HepG2 (cell line): ENCODE measurements at regions not wholly inside any gene's neighbourhood (a gene's known extent, or its start where the extent isn't known, plus 50 kb on each side); places are given as distances from the start of the nearest gene placed in this dataset.

Source experiments
- ATAC-seq: fragments of 200-7000 bp; cut with Tn5 transposase; 3 replicates; pipeline ENCODE4 v1.9.1; 2020; ENCODE audit warnings: mild to moderate bottlenecking, moderate library complexity
- BruUV-seq: library from RNA; stranded (reverse); fragments of 400-500 nt; replicated peaks from 2 replicates; lab custom pipeline; 2021; lab: Mats Ljungman, UMichigan
- CTCF ChIA-PET: fragments of 300-600 bp; formaldehyde crosslinking; extraction: SDS; loops from one replicate; lab custom pipeline; 2021; ENCODE audit warnings: low total read pairs, inconsistent platforms, low intra/inter-chr PET ratio; lab: Yijun Ruan, JAX
- POLR2A ChIA-PET: fragments of 350-600 bp; sonication (Branson Sonifier 250); formaldehyde crosslinking; loops from one replicate; lab custom pipeline; 2020; ENCODE audit warnings: antibody characterized with exemption, inconsistent platforms; lab: Yijun Ruan, JAX
- DNase-seq: peaks from one replicate; pipeline ENCODE4 v3.0.0-alpha.2; 2015; ENCODE audit warnings: low spot score
- FAIRE-seq: peaks from 3 replicates; lab custom pipeline; 2011; peaks lifted over from hg19 to GRCh38; lab: Jason Lieb, UNC
- H2AFZ ChIP-seq: one replicate; pipeline ENCODE4 v1.6.1; 2011; ENCODE audit warnings: low read length, inconsistent platforms
- H3K27ac ChIP-seq: fragments of 300-600 bp; 3 replicates; pipeline ENCODE4 v1.8.0; 2011; ENCODE audit warnings: mixed run types, mild to moderate bottlenecking, mixed read lengths, low read length, inconsistent platforms; ENCODE audit not compliant: insufficient read depth; ENCODE audit errors: extremely low read length
- H3K27me3 ChIP-seq, 2 experiments: fragments of 200-600 bp in 1 of 2; 2 replicates in 1 of 2; 3 replicates in 1 of 2; pipeline versions ENCODE4 v1.6.0 to v1.8.0; 2011; ENCODE audit warnings: low read length in 2 of 2, mild to moderate bottlenecking in 2 of 2, moderate library complexity in 2 of 2, inconsistent platforms in 1 of 2; ENCODE audit not compliant: insufficient read depth in 2 of 2, control insufficient read depth in 1 of 2
- H3K36me3 ChIP-seq, 2 experiments: fragments of 200-600 bp in 1 of 2; replicated peaks in 1 of 2; 2 replicates in 1 of 2; 3 replicates in 1 of 2; pipeline versions ENCODE4 v1.5.1 to v1.8.0; 2011; ENCODE audit warnings: low read length in 2 of 2, inconsistent platforms in 1 of 2; ENCODE audit not compliant: insufficient read depth in 2 of 2, control insufficient read depth in 1 of 2
- H3K4me1 ChIP-seq: 2 replicates; pipeline ENCODE4 v1.5.1; 2012; ENCODE audit warnings: low read length, inconsistent platforms; ENCODE audit not compliant: insufficient read depth
- H3K4me2 ChIP-seq: 2 replicates; pipeline ENCODE4 v1.6.0; 2011; ENCODE audit warnings: low read depth, low read length, inconsistent platforms
- H3K4me3 ChIP-seq, 3 experiments: fragments of 200-600 bp in 1 of 3; sonication (generic), shearing (Covaris generic) in 1 of 3; replicated peaks in 1 of 3; 2 replicates each; pipeline ENCODE4 v1.5.1; 2011 to 2016; ENCODE audit warnings: low read length in 3 of 3, inconsistent platforms in 2 of 3, low read depth in 2 of 3, mild to moderate bottlenecking in 2 of 3, control low read depth in 1 of 3, mixed read lengths in 1 of 3; ENCODE audit not compliant: insufficient read depth in 1 of 3
- H3K79me2 ChIP-seq: one replicate; pipeline ENCODE4 v1.6.1; 2011; ENCODE audit warnings: low read length, inconsistent platforms; ENCODE audit not compliant: insufficient read depth
- H3K9ac ChIP-seq: 2 replicates; pipeline ENCODE4 v1.6.0; 2011; ENCODE audit warnings: mild to moderate bottlenecking, low read depth, low read length, inconsistent platforms; ENCODE audit not compliant: insufficient read depth
- H3K9me3 ChIP-seq: 2 replicates; pipeline ENCODE4 v1.5.1; 2012; ENCODE audit warnings: mild to moderate bottlenecking, low read length
- H4K20me1 ChIP-seq: 2 replicates; pipeline ENCODE4 v1.6.0; 2011; ENCODE audit warnings: inconsistent platforms, mild to moderate bottlenecking, low read length, moderate library complexity; ENCODE audit not compliant: insufficient read depth
- CBX5 ChIP-seq: sonication (generic); formaldehyde crosslinking; IDR thresholded peaks from 2 replicates; pipeline ENCODE4 v1.4.0; 2020; ENCODE audit warnings: missing genetic modification reagents, borderline replicate concordance
- DMAP1 ChIP-seq: IDR thresholded peaks from 2 replicates; pipeline ENCODE4 v1.6.1; 2016
- E2F2 ChIP-seq: sonication (generic); formaldehyde crosslinking; IDR thresholded peaks from 2 replicates; pipeline ENCODE4 v1.4.0; 2020; ENCODE audit warnings: missing genetic modification reagents, borderline replicate concordance
- FOSL2 ChIP-seq: sonication (generic); formaldehyde crosslinking; IDR thresholded peaks from 2 replicates; pipeline ENCODE4 v1.4.0; 2020; ENCODE audit warnings: missing genetic modification reagents
- FOXC1 ChIP-seq: sonication (generic); formaldehyde crosslinking; IDR thresholded peaks from 2 replicates; pipeline ENCODE4 v1.8.0; 2022; ENCODE audit warnings: mild to moderate bottlenecking, missing genetic modification reagents, borderline replicate concordance
- IRF2 ChIP-seq: IDR thresholded peaks from 2 replicates; pipeline ENCODE4 v1.6.1; 2018; ENCODE audit warnings: missing genetic modification reagents, missing compliant biosample characterization
- MAFG ChIP-seq: sonication (generic); formaldehyde crosslinking; IDR thresholded peaks from 2 replicates; pipeline ENCODE4 v1.5.1; 2020; ENCODE audit warnings: mild to moderate bottlenecking, missing genetic modification reagents
- NAIF1 ChIP-seq: sonication (generic); formaldehyde crosslinking; IDR thresholded peaks from 2 replicates; pipeline ENCODE4 v1.5.0; 2020; ENCODE audit warnings: mild to moderate bottlenecking, missing genetic modification reagents, borderline replicate concordance
- NFAT5 ChIP-seq: sonication (generic); formaldehyde crosslinking; IDR thresholded peaks from 2 replicates; pipeline ENCODE4 v1.4.0; 2020; ENCODE audit warnings: missing genetic modification reagents
- RBAK ChIP-seq: sonication (generic); formaldehyde crosslinking; IDR thresholded peaks from 2 replicates; pipeline ENCODE4 v1.5.1; 2020; ENCODE audit warnings: mild to moderate bottlenecking, missing genetic modification reagents
- RFX1 ChIP-seq: fragments of 450-650 bp; IDR thresholded peaks from 2 replicates; pipeline ENCODE4 v1.6.1; 2017
- SOX5 ChIP-seq: IDR thresholded peaks from 2 replicates; pipeline ENCODE4 v1.6.1; 2016; ENCODE audit warnings: borderline replicate concordance
- ZBTB1 ChIP-seq: sonication (generic); formaldehyde crosslinking; IDR thresholded peaks from 2 replicates; pipeline ENCODE4 v1.4.0; 2020; ENCODE audit warnings: missing genetic modification reagents, borderline replicate concordance
- ZNF572 ChIP-seq: sonication (generic); formaldehyde crosslinking; IDR thresholded peaks from 2 replicates; pipeline ENCODE4 v1.5.1; 2020; ENCODE audit warnings: mild to moderate bottlenecking, missing genetic modification reagents
- ZNF574 ChIP-seq: sonication (generic); formaldehyde crosslinking; IDR thresholded peaks from 2 replicates; pipeline ENCODE4 v1.4.0; 2020; ENCODE audit warnings: missing genetic modification reagents
- ZNF616 ChIP-seq: sonication (generic); formaldehyde crosslinking; IDR thresholded peaks from 2 replicates; pipeline ENCODE4 v1.5.0; 2020; ENCODE audit warnings: low read depth, mild to moderate bottlenecking, missing genetic modification reagents
- ZNF724P ChIP-seq: sonication (generic); formaldehyde crosslinking; IDR thresholded peaks from 2 replicates; pipeline ENCODE4 v1.8.0; 2022; ENCODE audit warnings: missing genetic modification reagents, borderline replicate concordance
- ZNF740 ChIP-seq: sonication (generic); formaldehyde crosslinking; IDR thresholded peaks from 2 replicates; pipeline ENCODE4 v1.4.0; 2020; ENCODE audit warnings: missing genetic modification reagents
- WGBS: methylation state at CpG from one replicate; pipeline ENCODE4 v1.1.6; 2017; ENCODE audit warnings: low lambda C conversion rate; 5-methylcytosine and 5-hydroxymethylcytosine counted together
- in situ Hi-C: cut with HindIII; loops from 2 replicates; pipeline ENCODE4 v1.10.0; 2017; ENCODE audit warnings: low pct_unique_long_range_greater_than_20kb; ENCODE audit not compliant: extremely low pct_ligation_motif_present
- intact Hi-C: fragments of 100-400 bp; cut with micrococcal nuclease; formaldehyde crosslinking; loops from one replicate; pipeline ENCODE4 v1.10.0; 2022; ENCODE audit not compliant: unreplicated experiment

GRCh38 chr1:60359431-60359830 lies 285.9 kb upstream of the C1orf87 start:
- in situ Hi-C loops = no loop called here
- POLR2A ChIA-PET = no interaction called here
- H3K27ac ChIP-seq = no peak overlapping the region
- H3K27me3 ChIP-seq = 0 out of 5 replicates have a peak, but pooled peaks cover 0 to 3% of the 10 kb centered on the region in 2 experiments
- H3K4me3 ChIP-seq = no peak overlapping the region
- no peaks in the 10 kb centered on the region for H3K9me3 ChIP-seq
- intact Hi-C loops = no loop called here
- WGBS = 19% methylated on average over 3 of the region's 3 CpGs
- no TSS peak for BruUV-seq
- H3K4me1 ChIP-seq = no peaks in the 10 kb centered on the region
- FAIRE-seq (no peak), DNase-seq (no peak), ATAC-seq (no peak)
- H3K36me3 ChIP-seq = no peaks in the 10 kb centered on the region
- H2AFZ ChIP-seq = no peak overlapping the region
- no peaks in the 10 kb centered on the region for H4K20me1 ChIP-seq
- H3K9ac ChIP-seq = no peak overlapping the region
- TF ChIP-seq ZNF740 (CRISPR knock-in tag) (no peak), NFAT5 (CRISPR knock-in tag) (no peak), CBX5 (CRISPR knock-in tag) (no peak), MAFG (CRISPR knock-in tag) (no peak), ZNF574 (CRISPR knock-in tag) (no peak), ZNF572 (CRISPR knock-in tag) (no peak), RFX1 (no peak), DMAP1 (CRISPR knock-in tag) (no peak), SOX5 (CRISPR knock-in tag) (no peak), FOXC1 (CRISPR knock-in tag) (no peak), ZNF616 (CRISPR knock-in tag) (no peak), NAIF1 (CRISPR knock-in tag) (no peak), ZBTB1 (no peak), E2F2 (CRISPR knock-in tag) (no peak), IRF2 (CRISPR knock-in tag) (no peak), FOSL2 (no peak), ZNF724P (no peak), RBAK (CRISPR knock-in tag) (no peak)
- TF ChIP-seq, all 625 proteins: peak for 0
- H3K79me2 ChIP-seq = no peaks in the 10 kb centered on the region
- no peak overlapping the region for H3K4me2 ChIP-seq
- CTCF ChIA-PET = no interaction called here
